ENCODE measurements at regions not wholly inside any gene's neighbourhood (a gene's known extent, or its start where the extent isn't known, plus 50 kb on each side); places are given as distances from the start of the nearest gene placed in this dataset.
"Not testable (repeated sequence)": the region's sequence is repeated elsewhere in the genome, so short reads cannot be mapped to it uniquely, and the experiment has no call there.

DNA sequence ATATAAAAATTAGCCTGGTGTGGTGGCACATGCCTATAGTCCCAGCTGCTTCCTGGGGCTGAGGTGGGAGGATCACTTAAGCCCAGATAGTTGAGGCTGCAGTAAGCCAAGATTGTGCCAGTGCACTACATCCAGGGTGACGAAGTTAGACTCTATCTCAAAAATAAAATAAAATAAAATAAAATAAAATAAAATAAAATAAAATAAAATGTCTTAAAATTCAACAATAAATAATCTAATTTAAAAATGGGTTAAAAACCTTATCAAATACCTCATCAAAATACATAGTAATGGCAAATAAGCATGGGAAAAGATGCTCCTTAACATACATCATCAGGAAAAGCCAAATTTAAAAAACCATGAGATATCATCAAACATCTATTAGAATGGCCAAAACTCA lies 760.2 kb upstream of the AGA start:
- Mint-ChIP-seq H3K4me3 (ENCODE audit: low read depth) (no peak overlapping the region), H3K4me1 (ENCODE audit: low read depth) (no peaks in the 10 kb centered on the region), H3K9me3 (ENCODE audit: low read depth) (peaks cover 10% of the 10 kb centered on the region), H3K27ac (no peak overlapping the region), H3K27me3 (no peaks in the 10 kb centered on the region), H3K36me3 (ENCODE audit: insufficient read depth) (no peaks in the 10 kb centered on the region)
- TF ChIP-seq, protein P1, sequence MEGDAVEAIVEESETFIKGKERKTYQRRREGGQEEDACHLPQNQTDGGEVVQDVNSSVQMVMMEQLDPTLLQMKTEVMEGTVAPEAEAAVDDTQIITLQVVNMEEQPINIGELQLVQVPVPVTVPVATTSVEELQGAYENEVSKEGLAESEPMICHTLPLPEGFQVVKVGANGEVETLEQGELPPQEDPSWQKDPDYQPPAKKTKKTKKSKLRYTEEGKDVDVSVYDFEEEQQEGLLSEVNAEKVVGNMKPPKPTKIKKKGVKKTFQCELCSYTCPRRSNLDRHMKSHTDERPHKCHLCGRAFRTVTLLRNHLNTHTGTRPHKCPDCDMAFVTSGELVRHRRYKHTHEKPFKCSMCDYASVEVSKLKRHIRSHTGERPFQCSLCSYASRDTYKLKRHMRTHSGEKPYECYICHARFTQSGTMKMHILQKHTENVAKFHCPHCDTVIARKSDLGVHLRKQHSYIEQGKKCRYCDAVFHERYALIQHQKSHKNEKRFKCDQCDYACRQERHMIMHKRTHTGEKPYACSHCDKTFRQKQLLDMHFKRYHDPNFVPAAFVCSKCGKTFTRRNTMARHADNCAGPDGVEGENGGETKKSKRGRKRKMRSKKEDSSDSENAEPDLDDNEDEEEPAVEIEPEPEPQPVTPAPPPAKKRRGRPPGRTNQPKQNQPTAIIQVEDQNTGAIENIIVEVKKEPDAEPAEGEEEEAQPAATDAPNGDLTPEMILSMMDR (IDR thresholded peaks at IDR 0.05; ENCODE audit: unreplicated experiment), result no peak
- DNase-seq (ENCODE audit: low spot score, unreplicated experiment), result no peak

DNA sequence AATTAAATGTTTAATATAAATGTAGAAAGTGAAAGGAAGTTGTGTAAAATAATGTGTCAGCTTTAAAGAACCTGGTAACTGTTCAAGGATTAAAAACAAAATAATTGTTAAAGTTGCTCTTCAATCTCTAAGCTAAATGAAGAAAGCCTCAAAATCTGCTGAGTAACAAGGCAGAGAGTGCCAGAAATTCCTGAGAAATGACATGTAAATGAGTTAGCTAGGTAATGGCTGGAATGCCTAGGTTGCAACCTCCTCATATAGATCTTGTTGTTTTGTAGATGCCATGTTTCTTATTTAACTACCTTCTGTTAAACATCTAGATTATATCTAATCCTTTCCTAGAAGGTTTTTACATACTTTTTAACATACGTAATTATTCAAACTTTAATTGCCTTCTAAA lies 763.6 kb upstream of the AGA start:
- Mint-ChIP-seq H3K4me3 (ENCODE audit: low read depth) (no peak overlapping the region), H3K27ac (no peak overlapping the region), H3K4me1 (ENCODE audit: low read depth) (no peaks in the 10 kb centered on the region), H3K36me3 (ENCODE audit: insufficient read depth) (no peaks in the 10 kb centered on the region), H3K9me3 (ENCODE audit: low read depth) (peaks cover 25% of the 10 kb centered on the region), H3K27me3 (no peaks in the 10 kb centered on the region)
- DNase-seq (ENCODE audit: low spot score, unreplicated experiment), result no peak
- TF ChIP-seq, protein P1 (IDR thresholded peaks at IDR 0.05; ENCODE audit: unreplicated experiment), result no peak

DNA sequence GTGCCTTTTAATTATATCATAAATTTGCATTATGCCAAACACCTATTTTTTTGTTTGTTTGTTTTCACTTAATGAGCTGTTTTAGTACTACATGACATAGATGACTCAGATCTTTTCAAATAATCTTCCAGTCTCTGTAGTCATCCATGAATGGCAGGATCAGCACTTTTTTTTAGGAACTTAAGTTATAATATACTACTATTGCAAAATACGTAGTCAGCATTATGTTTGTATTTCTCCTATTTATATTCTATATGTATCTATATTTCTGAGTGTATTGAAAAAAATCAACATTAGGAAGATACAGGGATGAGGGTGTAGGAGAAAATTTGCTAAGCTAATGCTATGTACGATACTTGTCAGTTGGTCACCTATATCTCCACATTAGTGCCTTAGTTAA lies 773.1 kb upstream of the AGA start:
- TF ChIP-seq, protein P1 (IDR thresholded peaks at IDR 0.05; ENCODE audit: unreplicated experiment), result no peak
- Mint-ChIP-seq H3K27ac (no peak overlapping the region), H3K36me3 (ENCODE audit: insufficient read depth) (no peaks in the 10 kb centered on the region), H3K4me1 (ENCODE audit: low read depth) (no peaks in the 10 kb centered on the region), H3K9me3 (ENCODE audit: low read depth) (no peaks in the 10 kb centered on the region), H3K27me3 (no peaks in the 10 kb centered on the region), H3K4me3 (ENCODE audit: low read depth) (no peak overlapping the region)
- DNase-seq (ENCODE audit: low spot score, unreplicated experiment), result no peak

DNA sequence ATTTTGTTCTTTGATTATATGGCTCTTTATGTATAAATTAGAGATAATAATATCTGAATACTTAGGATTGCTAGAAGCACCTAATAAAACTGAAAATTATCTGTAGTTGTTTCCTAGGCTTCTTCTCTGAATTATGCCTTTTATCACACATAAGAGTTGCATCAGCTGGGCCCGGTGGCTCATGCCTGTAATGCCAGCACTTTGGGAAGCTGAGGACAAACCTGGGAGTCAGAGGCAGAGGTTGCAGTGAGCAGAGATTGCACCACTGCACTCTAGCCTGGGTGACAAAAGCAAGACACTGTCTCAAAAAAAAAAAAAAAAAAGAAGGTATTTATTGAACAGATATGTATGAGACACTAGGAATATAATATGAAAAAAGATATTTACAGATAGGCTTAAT lies 773.5 kb upstream of the AGA start:
- H3K4me3 Mint-ChIP-seq (ENCODE audit: low read depth), result no peak overlapping the region
- H3K4me1 Mint-ChIP-seq (ENCODE audit: low read depth), result no peaks in the 10 kb centered on the region
- H3K27me3 Mint-ChIP-seq, result no peaks in the 10 kb centered on the region
- DNase-seq (ENCODE audit: low spot score, unreplicated experiment), result no peak
- no peaks in the 10 kb centered on the region for H3K36me3 Mint-ChIP-seq (ENCODE audit: insufficient read depth)
- no peaks in the 10 kb centered on the region for H3K9me3 Mint-ChIP-seq (ENCODE audit: low read depth)
- TF ChIP-seq, protein P1 (IDR thresholded peaks at IDR 0.05; ENCODE audit: unreplicated experiment), result no peak
- H3K27ac Mint-ChIP-seq, result no peak overlapping the region

DNA sequence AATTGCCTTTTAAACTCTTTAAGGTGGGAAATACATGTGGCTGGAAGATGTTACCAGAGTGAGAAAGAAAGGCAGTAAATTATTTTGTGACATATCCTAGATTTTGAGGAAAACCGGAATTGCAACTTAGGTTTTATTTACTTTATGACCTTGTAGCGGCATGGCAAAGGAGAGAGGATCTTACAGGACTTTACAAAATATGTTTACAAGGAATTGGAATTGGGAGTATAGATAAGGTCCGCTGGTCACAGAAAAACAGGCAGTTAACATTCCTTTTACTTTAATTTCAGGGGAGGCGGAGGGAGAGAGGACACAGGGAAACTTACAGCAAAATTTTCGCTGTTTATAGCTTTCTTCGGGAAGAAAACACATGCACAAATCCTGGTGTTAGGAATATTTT lies 784.2 kb upstream of the AGA start:
- H3K4me1 Mint-ChIP-seq (ENCODE audit: low read depth); H3K27me3 Mint-ChIP-seq; DNase-seq (ENCODE audit: low spot score, unreplicated experiment); H3K36me3 Mint-ChIP-seq (ENCODE audit: insufficient read depth); H3K4me3 Mint-ChIP-seq (ENCODE audit: low read depth): not testable (repeated sequence)
- peaks cover 38% of the 10 kb centered on the region for H3K9me3 Mint-ChIP-seq (ENCODE audit: low read depth)
- H3K27ac Mint-ChIP-seq, result peak overlapping the region; percentile 64

DNA sequence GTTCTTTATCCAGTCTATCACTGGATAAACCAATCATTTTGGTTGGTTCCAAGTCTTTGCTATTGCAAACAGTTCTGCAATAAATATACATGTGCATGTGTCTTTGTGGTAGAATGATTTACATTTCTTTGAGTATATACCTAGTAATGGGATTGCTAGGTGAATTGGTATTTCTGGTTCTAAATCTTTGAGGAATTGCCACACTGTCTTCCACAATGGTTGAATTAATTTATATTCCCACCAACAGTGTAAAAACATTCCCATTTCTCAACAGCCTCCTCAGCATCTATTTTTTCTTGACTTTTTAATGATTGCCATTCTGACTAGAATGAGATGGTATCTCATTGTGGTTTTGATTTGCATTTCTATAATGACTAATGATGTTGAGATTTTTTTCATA lies 791.7 kb upstream of the AGA start:
- peaks cover 5% of the 10 kb centered on the region for H3K36me3 Mint-ChIP-seq (ENCODE audit: insufficient read depth)
- no peak overlapping the region for H3K27ac Mint-ChIP-seq
- H3K27me3 Mint-ChIP-seq, result no peaks in the 10 kb centered on the region
- no peak for DNase-seq (ENCODE audit: low spot score, unreplicated experiment)
- no peaks in the 10 kb centered on the region for H3K4me1 Mint-ChIP-seq (ENCODE audit: low read depth)
- peaks cover 50% of the 10 kb centered on the region for H3K9me3 Mint-ChIP-seq (ENCODE audit: low read depth)
- no peak overlapping the region for H3K4me3 Mint-ChIP-seq (ENCODE audit: low read depth)
- TF ChIP-seq, protein P1 (IDR thresholded peaks at IDR 0.05; ENCODE audit: unreplicated experiment), result no peak
